AG04450 (cell line): ENCODE measurements at regions not wholly inside any gene's neighbourhood (a gene's known extent, or its start where the extent isn't known, plus 50 kb on each side); places are given as distances from the start of the nearest gene placed in this dataset.

Experiments
- CTCF ChIA-PET: fragments of 300-600, 350-600 bp; formaldehyde crosslinking; extraction: SDS; loops from one replicate; lab custom pipeline; 2022; ENCODE audit warnings: antibody characterized with exemption, inconsistent platforms; lab: Charles Lee
- POLR2A ChIA-PET: fragments of 350-600 bp; formaldehyde crosslinking; extraction: SDS; loops from one replicate; lab custom pipeline; 2021; ENCODE audit warnings: antibody characterized with exemption, inconsistent platforms; lab: Yijun Ruan, JAX
- DNase-seq: peaks from one replicate; pipeline ENCODE4 v3.0.0-alpha.2; 2011; ENCODE audit warnings: low read depth, low spot score
- H3K27ac ChIP-seq: one replicate; pipeline ENCODE4 v1.5.1; 2012; ENCODE audit warnings: low read depth, low read length, control low read depth
- H3K27me3 ChIP-seq: one replicate; pipeline ENCODE4 v1.6.0; 2012; ENCODE audit warnings: low read length; ENCODE audit not compliant: control insufficient read depth, insufficient read depth
- H3K4me3 ChIP-seq: 2 replicates; pipeline ENCODE4 v1.5.1; 2011; ENCODE audit warnings: mild to moderate bottlenecking, low read depth, low read length, control low read depth
- H3K9me3 ChIP-seq: 2 replicates; pipeline ENCODE4 v1.5.1; 2012; ENCODE audit warnings: low read length; ENCODE audit not compliant: control insufficient read depth, insufficient read depth
- CTCF ChIP-seq: IDR thresholded peaks from 2 replicates; pipeline ENCODE4 v1.5.1; 2011; ENCODE audit warnings: low read depth, low read length, control low read depth, inconsistent platforms

DNA sequence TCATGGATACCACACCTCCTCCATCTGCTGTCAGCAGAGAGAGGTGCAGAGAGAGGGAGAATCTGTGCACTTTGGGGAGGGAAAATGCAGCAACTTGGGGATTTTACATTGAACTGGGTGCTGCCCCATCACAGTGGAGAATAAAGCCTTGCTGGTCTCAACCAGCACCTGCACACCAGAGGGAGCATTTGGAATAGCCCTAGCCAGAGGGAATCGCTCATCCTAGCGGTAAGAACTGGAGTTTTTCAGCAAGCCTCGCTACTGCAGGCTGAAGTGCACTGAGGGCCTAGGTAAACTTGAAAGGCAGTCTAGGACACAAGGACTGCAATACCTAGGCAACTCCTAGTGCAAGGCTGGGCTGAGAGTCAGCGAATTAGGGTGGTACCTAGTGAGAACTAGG, 148.7 kb downstream of the KDR start:
- no peaks in the 10 kb centered on the region for H3K27me3 ChIP-seq
- no peak for DNase-seq
- no peak for TF ChIP-seq CTCF
- H3K4me3 ChIP-seq: no peak overlapping the region
- CTCF ChIA-PET: no interaction called here
- H3K9me3 ChIP-seq: no peaks in the 10 kb centered on the region
- no peak overlapping the region for H3K27ac ChIP-seq
- POLR2A ChIA-PET: no interaction called here

DNA sequence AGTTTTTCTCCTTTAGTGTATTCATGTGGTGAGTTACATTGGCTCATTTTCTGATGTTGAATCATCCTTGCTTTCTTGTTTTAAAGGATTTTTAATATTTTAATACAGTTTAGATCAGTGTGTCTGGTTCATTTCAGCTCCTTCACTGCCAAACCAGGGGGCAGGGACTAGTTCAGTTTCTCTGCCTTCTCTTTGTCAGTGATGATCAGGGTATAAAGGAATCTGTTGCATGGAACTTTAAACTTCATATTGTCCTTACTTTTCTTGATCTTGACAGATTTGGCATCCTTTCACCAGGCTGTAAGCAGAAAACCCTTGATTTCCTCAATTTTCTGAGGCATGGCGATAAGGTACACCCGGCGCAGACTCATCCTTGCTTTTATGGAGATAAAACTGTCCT, 149.4 kb downstream of the KDR start:
- Histone ChIP-seq H3K27me3 (no peaks in the 10 kb centered on the region), H3K4me3 (no peak overlapping the region), H3K27ac (no peak overlapping the region), H3K9me3 (no peaks in the 10 kb centered on the region)
- no peak for TF ChIP-seq CTCF
- DNase-seq: no peak
- POLR2A ChIA-PET: no interaction called here
- CTCF ChIA-PET: interaction anchor here (1.8 kb wide), 1 partner anchor 337 kb away, joined by 4 read pairs; no protein-coding TSS in a partner anchor

GRCh38 chr4:54973784-54974183, 151.6 kb downstream of the KDR start:
- Histone ChIP-seq H3K27ac (no peak overlapping the region), H3K9me3 (no peaks in the 10 kb centered on the region), H3K27me3 (no peaks in the 10 kb centered on the region), H3K4me3 (no peak overlapping the region)
- TF ChIP-seq CTCF: no peak
- POLR2A ChIA-PET: no interaction called here
- CTCF ChIA-PET: interaction anchor here (0.9 to 4.9 kb wide), 4 partner anchors 338 to 348 kb away, joined by 3 to 208 read pairs (median 21); no protein-coding TSS in a partner anchor
- no peak for DNase-seq

DNA sequence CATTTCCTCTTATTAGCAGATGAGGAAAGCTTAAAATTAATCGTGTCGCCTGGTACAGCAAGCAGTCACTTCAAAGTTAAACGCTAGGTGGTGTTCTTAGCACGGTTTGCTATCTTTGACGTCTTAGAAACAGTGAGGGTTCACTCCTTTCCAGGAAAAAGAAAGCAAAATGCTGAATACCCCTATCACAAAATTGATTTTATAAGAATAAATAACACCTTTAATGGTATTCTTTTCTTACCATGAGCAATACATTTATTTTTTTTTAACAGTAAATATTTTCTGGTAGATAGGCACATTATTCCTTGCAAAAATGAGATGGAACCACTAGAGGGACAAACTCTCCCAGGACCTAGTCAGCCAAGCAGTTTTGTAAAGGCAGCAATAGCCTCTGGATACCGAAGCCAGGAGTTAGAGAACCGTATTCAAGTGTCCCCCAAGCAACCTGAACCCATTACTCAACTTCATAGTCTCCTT, 153.9 kb downstream of the KDR start:
- H3K9me3 ChIP-seq: no peaks in the 10 kb centered on the region
- no peaks in the 10 kb centered on the region for H3K27me3 ChIP-seq
- peak; percentile 77 for TF ChIP-seq CTCF
- no peak overlapping the region for H3K27ac ChIP-seq
- H3K4me3 ChIP-seq: no peak overlapping the region
- CTCF ChIA-PET: interaction anchor here (0.6 to 4.9 kb wide), 58 partner anchors 8 to 766 kb away, joined by 3 to 208 read pairs (median 4); partner anchors contain the start of gene SRD5A3
- peak; percentile 4 for DNase-seq
- POLR2A ChIA-PET: no interaction called here

GRCh38 chr4:54967289-54967688, 158.1 kb downstream of the KDR start:
- TF ChIP-seq CTCF: no peak
- Histone ChIP-seq H3K27me3 (no peaks in the 10 kb centered on the region), H3K4me3 (no peak overlapping the region), H3K9me3 (no peaks in the 10 kb centered on the region), H3K27ac (no peak overlapping the region)
- ChIA-PET POLR2A (no interaction called here), CTCF (interaction anchor here (0.9 to 1.6 kb wide), 2 partner anchors 354 to 379 kb away, joined by 3 to 4 read pairs; partner anchors contain the start of gene SRD5A3)
- no peak for DNase-seq
